Right ventricle myocardium superior (tissue), 1 donor: ENCODE measurements at regions not wholly inside any gene's neighbourhood (a gene's known extent, or its start where the extent isn't known, plus 50 kb on each side); places are given as distances from the start of the nearest gene placed in this dataset.
"Not testable (repeated sequence)": the region's sequence is repeated elsewhere in the genome, so short reads cannot be mapped to it uniquely, and the experiment has no call there.

Experiments used
- ATAC-seq: fragments of 200-7000 bp; cut with Tn5 transposase; one replicate; pipeline ENCODE4 v1.9.1; 2020; ENCODE audit warnings: mild to moderate bottlenecking; ENCODE audit not compliant: poor library complexity
- DNase-seq: peaks from one replicate; pipeline ENCODE4 v3.0.0-alpha.2; 2020
- intact Hi-C: fragments of 100-400 bp; cut with DNase I; formaldehyde crosslinking; loops from one replicate; pipeline ENCODE4 v1.11.2; 2022
- donor health status: DM: no; HTN: yes; CAD: no; lungs with severe emphysema.

DNA sequence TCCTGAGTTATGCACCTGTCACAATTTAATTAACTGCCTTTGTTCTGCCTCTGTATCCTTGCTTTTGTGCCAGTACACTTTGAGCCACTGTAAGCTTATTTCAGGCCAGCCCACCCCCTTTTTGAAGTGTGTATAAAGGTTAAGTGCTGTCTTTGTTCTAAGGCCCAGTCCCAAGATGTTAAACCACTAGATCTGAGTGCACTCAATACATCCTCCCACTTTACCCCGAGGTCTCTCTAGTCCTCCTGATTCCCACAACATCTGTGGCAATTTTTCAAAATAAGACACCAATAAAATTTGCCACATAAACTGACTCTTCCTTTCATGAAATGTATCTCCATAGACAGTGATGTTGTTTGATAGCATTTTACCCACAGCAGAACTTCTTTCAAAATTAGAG is 124.1 kb upstream of the SPIN4 start:
- ATAC-seq (no peak), DNase-seq (no peak)
- intact Hi-C loops: no loop called here

DNA sequence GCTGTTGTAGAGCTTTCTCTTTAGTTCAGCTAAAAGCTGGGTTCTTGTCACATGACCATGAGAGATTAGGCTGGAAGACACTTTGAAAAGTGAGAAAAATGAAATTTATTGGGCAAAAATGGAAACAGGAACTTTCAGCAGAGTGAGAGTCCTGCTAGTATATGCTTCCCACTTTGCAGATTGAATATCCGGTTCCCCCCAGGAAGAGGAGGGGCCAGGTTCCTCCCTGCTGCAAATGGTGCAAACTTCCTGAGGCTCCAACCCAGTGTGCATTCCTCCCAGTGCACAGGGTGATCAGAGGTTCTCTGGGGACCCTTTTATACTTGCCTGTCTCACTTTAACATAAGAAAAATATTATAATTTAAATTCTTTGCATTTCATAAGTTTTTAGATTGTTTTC is 119.9 kb upstream of the SPIN4 start:
- intact Hi-C loops: no loop called here
- ATAC-seq (no peak), DNase-seq (no peak)

DNA sequence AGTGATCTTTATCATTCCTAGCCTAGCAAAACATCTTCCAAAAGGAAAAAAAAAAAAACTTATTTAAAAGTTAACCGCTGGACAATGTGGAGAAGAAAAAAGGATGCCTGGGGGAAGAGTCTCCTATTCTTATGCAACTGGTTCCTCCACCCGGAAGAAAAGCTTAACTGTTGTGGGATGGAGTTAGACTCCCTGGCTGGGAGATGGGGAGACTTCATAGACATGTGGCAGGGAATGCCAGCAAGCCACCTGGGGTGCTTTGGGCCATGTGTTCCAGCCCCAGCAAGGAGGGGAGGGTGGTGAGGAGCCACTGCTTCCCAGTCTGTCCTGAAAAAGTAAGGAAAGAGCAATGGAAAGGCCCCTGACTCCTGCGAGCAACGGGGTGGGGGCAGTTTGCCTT is 119.4 kb upstream of the SPIN4 start:
- intact Hi-C loops: no loop called here
- no peak for DNase-seq
- no peak for ATAC-seq

DNA sequence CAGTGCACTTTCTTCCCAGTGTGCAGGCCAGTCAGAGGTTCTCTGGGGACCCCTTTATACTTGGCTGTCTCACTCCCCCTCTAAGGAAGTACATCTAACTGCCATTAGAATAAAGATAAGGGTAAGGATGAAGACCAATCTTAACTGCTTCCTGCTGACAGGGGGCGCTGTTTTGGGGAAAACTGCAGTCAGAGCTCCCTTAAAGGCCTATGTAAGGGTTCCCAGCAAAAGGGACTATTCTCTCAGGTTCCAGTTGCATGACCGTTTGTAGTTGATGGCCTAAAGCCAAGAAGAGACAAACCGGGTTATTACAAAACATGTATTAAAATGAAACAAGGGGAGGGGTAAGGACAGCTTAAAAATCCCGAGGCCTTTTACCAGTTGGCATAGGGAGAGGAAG is 115.6 kb upstream of the SPIN4 start:
- ATAC-seq (no peak), DNase-seq (no peak)
- intact Hi-C loops: no loop called here

DNA sequence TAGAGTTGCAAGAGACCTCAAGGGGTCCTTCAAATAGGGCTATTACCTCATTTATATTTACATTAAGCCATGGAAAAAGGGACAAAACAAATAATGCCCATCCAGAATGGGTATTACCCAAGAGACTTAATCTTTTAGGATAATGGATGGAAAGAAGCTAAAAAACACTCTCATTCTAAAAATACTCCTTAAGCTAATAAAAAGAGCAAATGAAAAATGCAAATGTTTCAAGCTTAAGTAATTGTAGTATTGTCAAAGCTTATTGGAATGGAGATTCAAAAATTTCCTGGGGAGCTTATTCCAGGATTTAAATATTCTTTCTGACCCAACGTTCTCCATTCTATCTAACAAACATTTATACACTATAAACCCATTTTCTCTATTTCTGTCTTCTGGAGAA is 107.8 kb upstream of the SPIN4 start:
- DNase-seq: no peak
- no peak for ATAC-seq
- intact Hi-C loops: no loop called here

DNA sequence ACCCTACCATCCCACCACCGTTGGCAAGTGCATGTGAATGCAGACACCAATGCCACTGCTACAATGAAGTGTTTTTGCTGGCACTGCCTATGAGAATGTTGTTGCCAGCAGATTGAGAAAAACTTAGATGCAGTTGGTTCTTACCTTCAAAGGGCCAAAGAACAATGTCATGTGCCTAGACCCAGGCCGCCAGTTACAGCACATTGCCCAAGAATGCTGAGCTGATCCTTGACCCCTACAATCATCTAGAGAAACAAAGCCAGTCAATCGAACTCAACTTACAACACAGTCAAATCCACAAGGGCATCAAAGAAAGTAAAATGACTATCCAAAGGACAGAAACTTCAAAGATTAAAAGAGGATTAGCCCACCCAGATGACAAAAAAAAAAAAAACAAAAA is 102.4 kb upstream of the SPIN4 start:
- intact Hi-C loops: no loop called here

DNA sequence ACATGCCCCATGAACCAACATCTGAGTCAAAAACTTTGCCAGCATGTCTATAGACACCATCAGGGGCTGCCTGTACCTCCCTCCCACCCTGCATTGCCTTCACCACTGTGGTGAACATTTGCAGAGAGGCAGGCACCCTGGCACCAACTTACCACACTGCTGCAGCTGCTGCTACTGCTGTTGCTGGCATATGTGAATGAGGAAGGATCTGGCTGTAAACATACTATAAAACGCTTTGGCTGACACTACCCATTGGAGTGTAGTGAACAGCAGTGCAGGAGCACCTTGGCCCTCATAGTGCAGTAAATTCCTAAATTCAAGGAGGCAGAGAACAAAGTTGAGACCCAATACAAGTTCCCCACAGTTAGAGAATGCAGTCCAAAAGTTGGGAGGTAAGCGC is 90.6 kb upstream of the SPIN4 start:
- intact Hi-C loops: no loop called here
- ATAC-seq (no peak), DNase-seq (no peak)

More for the DNA sequence above, 102.4 kb upstream of the SPIN4 start:
- DNase-seq (no peak), ATAC-seq (no peak)

DNA sequence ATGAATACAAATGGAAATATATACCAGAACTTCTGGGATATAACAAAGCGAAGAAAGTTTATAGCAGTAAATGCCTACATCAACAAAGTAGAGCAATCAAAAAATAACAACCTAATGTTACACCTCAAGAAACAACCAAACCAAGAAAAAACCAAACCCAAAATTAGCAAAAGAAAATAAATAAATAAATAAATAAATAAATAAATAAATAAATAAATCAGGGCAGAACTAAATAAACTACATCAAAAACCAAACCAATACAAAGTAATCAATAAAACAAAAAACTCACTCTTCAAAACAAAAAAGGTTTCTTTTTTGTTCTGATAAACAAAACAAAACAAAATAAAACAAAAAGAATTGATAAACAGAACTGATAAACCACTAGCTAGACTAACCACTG is 88.4 kb upstream of the SPIN4 start:
- no peak for ATAC-seq
- intact Hi-C loops: no loop called here
- no peak for DNase-seq

DNA sequence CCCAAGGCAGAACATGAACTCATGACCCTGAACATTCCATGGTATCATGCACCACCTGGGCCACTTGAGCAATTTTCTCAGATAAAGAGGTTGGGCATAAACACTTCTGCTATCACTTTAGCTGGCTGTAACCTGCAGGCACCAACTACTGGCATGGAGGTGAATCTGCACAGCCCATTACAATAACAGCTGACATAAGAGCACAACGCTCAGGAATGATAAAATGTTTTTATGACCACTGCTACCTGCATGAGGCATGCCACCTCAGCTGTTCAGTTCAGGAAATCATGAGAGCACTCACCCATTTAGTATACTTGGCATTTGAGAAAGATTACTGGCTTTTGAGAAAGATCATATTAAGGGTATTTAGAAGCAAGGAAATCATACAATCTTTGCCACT is 85.7 kb upstream of the SPIN4 start:
- DNase-seq: no peak
- intact Hi-C loops: no loop called here
- ATAC-seq: no peak

DNA sequence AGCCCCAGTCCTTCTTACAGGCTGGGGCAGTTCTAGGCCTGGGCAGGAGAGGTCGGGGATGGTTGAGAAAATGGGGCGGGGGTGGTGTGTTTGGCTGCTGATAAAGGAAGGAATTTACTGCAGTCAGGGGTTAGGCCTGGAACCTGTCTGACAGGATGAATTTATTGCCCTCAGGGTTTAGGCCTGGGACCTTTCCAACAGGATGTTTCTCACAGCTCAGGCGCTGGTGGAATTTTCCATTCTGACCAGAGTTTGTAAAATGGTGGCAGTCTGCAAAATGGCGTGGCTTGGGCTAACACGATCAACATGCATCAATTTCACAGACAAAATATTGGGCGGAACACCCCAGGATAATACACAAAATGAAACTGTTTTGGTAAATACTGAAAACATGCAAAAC is 83.5 kb upstream of the SPIN4 start:
- no peak for ATAC-seq
- intact Hi-C loops: no loop called here
- no peak for DNase-seq

DNA sequence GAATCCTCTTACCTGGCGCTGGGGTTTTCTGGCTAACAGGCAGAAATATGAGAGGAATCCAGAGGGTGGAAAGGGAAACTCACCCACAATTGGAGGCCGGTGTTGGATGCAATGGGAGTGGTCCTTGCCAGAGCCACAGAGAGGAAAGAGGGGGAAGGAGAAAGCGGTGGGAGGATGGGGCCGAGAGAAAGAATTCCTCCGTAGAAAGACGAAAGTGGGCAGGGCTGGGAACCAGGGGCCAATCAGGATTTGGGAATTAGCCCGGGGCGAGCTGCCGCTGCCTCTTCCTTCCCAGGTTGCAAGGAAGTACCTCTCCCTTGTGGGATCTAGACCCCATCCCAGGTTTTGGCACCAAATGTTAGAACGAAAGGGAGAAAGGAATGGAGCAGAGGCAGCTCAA is 83.1 kb upstream of the SPIN4 start:
- DNase-seq (no peak), ATAC-seq (no peak)
- intact Hi-C loops: no loop called here

DNA sequence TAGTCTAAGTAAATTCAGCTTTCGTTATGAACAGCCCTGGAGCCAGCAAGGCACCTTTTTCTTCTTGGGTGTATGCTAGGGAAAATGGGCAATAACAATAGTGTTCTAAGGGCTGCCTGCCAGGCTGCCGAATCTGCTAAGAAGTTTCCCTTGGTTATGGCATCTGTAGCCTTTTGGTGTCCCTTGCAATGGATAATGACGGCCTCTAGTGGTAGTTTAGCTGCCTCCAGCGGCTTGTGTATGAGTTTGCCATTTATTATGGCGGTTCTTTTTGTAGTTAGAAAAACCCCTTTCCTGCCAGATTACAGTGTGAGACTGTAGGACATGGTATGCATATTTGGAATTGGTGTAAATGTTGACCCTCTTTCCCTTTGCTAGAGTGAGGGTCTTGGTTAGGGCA is 78.9 kb upstream of the SPIN4 start:
- no peak for ATAC-seq
- intact Hi-C loops: no loop called here
- no peak for DNase-seq

DNA sequence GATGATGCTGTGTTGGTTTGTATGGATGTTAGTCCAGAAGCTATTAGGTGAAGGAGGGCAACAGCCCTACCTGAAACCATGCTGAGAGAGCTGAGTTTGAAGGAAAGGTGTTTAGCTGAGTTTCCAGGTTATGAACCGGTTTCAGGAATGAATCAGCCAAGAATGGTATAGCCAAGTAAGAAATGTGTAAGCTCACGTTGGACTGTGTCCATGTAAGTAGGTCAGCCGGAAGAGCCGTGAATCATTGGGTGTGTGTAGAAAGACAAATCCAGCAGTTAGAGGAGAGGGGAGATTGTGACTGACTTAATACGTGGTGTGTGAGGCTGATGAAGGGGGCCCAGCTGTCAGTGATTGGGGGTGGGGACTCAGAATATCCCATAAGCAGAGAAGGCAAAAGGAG is 77.2 kb upstream of the SPIN4 start:
- ATAC-seq: no peak
- no peak for DNase-seq
- intact Hi-C loops: no loop called here

DNA sequence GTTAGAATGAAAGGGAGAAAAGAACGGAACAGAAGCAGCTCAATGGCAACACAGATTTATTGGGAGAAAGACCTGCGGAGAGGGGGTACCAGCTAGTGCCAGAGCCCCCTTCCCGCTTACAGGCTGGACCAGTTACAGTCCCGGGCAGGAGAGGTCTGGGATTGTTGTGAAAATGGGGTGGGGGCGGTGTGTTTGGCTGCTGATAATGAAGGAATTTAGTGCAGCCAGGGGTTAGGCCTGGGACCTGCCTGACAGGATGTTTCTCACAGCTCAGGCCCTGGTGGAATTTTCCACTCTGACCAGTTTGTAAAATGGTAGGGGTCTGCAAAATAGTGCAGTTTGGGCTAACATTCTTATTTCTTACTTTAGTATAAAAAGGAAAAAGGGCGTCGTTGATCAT is 75.4 kb upstream of the SPIN4 start:
- DNase-seq (no peak), ATAC-seq (no peak)
- intact Hi-C loops: no loop called here

DNA sequence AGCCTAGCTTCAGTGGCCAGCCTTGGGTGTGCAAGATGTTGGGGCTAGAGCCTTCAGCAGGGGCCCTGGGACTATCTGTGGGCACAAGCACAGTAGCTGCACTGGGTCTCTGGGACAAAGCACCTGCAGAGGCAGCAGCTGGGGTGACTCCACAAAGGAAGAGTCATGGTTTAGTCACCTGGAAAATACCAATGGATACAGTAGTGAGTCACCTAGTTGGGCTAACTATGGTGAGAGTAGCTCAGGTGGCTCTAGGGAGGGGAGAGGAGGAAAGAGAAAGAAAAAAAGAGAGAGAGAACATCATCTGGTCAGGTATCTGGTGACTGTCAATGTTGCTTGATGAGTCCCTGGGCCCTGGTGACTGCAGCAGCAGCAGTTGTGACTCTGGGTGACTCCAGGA is 72.9 kb upstream of the SPIN4 start:
- no peak for ATAC-seq
- DNase-seq: no peak
- intact Hi-C loops: no loop called here

DNA sequence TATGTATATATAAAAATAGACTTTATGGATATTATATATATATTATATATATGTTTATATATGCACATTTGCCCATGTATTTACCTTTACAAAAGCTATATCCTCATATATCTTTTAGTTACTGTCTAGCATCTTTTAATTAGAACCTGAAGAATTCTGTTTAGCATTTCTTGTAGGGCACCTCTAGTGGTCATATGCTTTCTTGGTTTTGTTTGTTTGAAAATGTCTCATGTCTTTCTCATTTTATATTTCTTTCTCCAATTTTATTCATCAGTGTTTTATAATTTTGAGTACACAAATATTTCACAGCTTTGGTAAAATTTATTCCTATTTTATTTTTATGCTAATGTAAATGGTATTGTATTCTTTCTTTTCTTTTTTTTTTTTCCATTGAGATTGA is 70.3 kb upstream of the SPIN4 start:
- DNase-seq (no peak), ATAC-seq (no peak)
- intact Hi-C loops: no loop called here

DNA sequence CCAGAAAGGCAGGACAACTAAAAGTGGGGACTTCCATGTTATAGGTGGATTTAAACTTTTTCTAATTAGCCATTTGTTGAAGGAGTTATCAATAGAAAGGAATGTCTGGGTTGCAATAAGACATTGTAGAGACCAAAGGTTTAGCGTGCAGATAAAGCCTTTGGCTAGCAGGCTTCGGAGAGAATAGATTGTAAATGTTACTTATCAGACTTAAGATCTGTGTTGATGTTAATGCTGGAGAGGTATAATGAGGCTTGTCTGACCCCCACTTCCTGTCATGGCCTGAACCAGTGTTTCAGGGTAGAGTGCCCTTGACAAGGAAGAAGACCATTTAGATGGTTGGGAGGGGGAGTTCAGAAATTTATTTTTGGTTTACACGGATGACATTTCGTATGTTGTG is 67.1 kb upstream of the SPIN4 start:
- intact Hi-C loops: no loop called here
- DNase-seq (no peak), ATAC-seq (no peak)

DNA sequence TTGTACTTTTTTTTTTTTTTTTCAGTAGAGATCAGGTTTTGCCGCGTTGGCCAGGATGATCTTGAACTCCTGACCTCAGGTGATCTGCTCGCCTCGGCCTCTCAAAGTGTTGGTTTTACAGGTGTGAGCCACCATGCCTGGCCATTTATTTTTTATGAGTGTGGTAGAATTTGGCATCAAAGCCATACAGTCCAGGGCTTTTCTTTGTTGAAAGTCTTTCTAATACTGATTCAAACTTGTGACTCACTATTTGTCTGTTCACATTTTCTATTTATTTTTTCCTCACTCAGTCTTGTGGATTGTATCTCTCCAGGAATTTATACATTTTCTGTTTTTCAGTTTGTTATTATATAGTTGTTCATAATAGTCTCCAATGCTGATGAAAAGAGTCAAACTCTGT is 66.5 kb upstream of the SPIN4 start:
- ATAC-seq: no peak
- DNase-seq: no peak
- intact Hi-C loops: no loop called here

DNA sequence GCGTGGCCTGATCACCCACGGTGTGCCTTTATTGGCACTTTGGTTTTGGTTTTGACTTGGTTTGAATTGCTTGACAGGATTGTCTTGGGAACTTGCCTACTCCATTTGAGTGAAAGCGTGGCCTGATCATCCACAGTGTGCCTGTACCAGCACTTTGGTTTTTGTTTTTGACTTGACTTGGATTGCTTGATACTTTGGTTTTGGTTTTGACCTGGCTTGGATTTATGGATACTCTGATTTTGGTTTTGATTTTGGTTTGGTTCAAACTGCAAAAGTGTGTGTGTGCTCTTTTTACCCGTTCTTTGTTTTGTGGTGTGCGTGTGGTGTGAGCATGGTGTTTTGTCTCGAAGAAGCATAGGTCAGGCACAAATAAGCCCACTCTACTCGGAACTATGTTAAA is 58.8 kb upstream of the SPIN4 start:
- DNase-seq, intact Hi-C loops: not testable (repeated sequence)

DNA sequence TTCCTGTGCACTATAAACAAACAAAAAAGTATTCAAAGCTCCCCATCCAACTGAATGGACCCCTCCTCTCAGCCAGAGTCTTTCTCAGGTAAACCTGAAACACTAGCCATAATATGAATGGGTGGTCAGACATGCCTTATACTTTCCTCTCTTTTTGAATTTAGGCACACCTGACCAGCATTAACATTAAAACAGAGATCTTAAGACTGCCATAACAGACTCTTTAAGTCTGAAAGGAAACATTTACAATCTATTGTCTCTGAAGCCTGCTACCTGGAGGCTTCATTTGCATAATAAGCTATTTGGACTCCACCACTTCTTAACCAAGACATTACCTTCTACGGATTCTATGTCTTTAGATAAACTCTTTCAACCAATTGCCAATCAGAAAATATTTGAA is 56.9 kb upstream of the SPIN4 start:
- DNase-seq: no peak
- ATAC-seq: no peak
- intact Hi-C loops: no loop called here

More for the DNA sequence above, 58.8 kb upstream of the SPIN4 start:
- ATAC-seq: not testable (repeated sequence)

DNA sequence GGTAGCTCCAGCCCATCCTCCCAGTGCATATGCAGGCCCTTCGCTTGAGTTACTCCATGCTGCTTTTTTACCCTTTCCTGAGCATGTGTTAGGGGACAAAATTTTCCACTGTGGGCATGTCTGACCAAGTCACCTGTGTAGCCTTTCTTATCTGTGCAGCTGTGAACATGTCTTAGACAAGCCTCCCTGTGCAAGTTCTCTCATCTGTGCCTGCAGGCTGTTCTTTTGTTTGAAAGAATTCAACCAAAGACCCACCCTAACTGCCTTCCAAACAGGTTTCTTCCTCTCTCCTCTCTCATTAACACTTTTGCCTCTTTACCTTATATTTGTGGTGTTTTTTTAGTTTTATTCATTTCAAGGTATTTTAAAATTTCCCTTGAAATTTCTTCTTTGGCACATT is 53.2 kb upstream of the SPIN4 start:
- ATAC-seq (no peak), DNase-seq (no peak)
- intact Hi-C loops: no loop called here

DNA sequence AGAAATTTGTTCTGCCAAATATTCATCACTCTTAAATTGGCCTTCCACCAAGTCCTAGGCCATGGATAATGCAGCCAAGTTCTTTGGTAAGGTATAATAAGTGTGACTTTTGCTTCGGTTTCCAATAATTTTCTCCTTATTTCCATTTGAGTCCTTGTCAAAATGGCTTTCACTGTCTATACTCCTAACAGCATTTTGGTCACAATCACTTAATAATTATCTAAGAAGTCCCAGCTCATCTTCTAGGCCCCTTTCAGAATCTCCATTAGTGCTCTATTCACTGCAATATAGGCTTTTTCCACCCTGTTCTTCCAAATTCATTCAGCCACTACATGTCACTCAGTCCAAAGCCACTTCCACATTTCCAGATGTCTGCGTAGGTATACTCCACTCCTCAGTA is 51.0 kb upstream of the SPIN4 start:
- intact Hi-C loops: no loop called here
- ATAC-seq: no peak
- DNase-seq: no peak
